HK-2 (cell line): ENCODE measurements at regions not wholly inside any gene's neighbourhood (a gene's known extent, or its start where the extent isn't known, plus 50 kb on each side); places are given as distances from the start of the nearest gene placed in this dataset.

Source experiments
- DNase-seq: peaks from one replicate; pipeline ENCODE4 v3.0.0-alpha.2; 2018; ENCODE audit not compliant: unreplicated experiment

DNA sequence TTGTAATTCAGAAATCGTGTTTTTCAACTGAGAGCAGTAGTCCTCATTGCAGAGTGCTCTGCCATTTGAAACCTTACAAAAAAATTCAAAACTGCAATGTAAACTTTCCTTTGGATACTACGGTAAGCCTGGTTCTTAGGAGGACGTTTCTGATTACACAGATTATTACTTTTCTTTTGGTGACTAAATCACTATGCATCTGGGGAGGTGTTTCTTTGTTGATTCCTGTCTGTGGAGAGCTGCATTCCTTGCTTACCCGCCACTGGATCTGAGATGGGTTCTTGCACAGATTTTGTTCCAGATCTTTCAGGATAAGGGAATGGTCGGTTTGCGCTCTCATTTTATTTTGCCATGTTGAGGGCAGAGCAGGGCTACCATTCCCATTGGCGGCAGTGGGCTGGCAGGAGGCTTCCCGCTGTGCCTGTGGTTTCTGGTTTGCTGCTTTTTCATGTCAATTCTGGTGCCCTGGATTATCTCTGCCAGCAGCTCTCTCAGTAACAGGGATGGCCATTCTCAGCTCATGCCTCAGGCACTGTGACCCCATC is 485.1 kb downstream of the GLRX3 start:
- no peak for DNase-seq

DNA sequence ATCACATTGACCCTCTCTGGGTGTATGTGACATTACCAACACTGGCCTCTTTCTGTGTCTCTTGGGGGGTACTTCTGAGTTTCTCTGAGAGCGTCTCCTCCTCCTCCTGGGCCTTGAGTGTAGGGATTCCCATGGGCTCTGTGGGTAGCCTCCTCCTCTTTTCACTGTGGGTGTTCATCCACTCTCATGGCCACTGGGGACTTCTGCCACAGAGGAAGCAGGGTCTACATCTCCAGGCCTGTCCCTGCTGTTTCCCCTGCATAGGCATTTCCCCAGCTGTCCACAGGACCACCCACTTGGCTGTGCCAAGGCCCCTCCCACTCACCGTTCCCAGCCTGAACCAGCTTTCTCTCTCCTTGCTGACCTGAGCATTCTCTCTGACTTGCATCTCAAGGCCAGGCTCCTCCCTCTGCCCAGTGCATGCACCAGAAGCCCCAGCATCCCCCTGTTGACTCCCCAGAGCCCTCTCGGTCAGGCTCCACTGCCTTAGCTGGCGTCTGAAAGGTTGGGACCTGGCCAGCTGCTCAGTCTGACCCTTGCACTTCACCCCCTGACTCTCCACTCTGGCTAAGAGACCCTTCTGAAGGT is 487.6 kb downstream of the GLRX3 start:
- DNase-seq, result no peak

- DNase-seq, result no peak
Measured at GRCh38 chr10:130627346-130628045, 491.3 kb downstream of the GLRX3 start.

DNA sequence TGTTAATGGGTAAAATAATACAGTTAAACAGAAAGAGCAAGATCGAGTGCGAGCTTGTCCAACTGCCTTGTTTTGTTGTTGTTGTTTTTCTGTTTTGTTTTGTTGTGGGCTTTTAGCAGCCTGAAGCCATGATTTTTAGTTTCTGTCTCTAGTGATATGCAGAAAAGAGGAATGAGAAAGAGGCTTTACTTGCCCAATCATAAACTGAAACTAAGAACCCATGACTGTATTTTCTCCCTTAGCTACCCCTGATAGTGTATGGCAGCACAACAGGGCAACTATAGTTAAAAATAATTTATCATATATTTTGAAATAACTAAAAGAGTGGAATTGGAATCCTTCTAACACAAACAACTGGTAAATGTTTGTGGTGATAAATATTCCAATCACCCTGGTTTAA is 493.9 kb downstream of the GLRX3 start:
- no peak for DNase-seq

- no peak for DNase-seq
Measured at GRCh38 chr10:130631142-130632096, 495.2 kb downstream of the GLRX3 start.

DNA sequence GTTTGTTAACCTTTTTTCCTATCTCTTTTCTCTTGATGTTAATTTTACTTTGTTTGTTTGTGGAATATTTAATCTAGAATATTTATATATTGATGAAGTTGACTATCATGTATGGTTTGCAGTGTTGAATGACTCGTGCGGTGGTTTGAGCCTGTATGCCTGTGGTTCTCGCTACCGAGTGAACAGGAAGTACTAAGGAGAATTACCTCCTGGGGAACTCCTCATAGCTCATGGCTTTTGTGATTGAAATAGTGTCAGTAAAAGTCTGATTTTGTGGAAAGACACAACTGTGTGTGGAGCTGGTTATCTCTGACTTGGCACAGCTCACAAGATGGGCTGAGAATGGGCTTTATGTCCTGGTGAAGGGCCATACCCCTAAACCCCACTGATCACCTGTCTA is 498.6 kb downstream of the GLRX3 start:
- no peak for DNase-seq

GRCh38 chr10:130635528-130635927 is 499.3 kb downstream of the GLRX3 start:
- DNase-seq, result no peak

GRCh38 chr10:130636313-130636930 is 500.2 kb downstream of the GLRX3 start:
- no peak for DNase-seq

DNA sequence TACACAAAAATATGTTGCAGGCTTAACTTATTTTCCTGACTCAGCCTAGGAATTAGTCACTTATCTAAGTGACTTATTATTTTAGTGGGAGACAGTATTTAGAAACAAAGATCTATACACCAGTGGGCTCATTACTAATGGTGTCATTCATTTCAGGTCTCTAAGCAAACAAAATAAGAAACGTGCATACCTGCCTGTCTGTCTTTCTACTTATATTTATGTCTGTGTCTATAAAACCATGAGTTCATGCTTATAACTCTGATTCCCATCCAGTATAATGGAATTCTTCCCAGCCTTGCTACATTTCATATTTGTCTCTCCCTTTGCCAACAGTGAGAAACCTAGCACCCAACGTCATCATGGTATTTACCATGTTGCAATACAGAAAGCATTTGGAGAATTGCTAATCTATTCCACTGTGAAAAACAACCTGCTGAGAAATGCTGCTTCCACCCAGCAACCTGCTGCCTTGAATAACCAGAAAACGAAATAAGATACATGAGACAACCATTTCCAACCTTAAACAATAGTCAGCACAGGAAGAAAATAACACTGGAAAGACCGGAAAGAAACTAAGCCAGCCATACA is 501.0 kb downstream of the GLRX3 start:
- no peak for DNase-seq

- no peak for DNase-seq
Measured at GRCh38 chr10:130638991-130639390, 502.8 kb downstream of the GLRX3 start.

- no peak for DNase-seq
Measured at GRCh38 chr10:130642926-130643325, 506.7 kb downstream of the GLRX3 start.

GRCh38 chr10:130647341-130647740 is 511.1 kb downstream of the GLRX3 start:
- DNase-seq, result no peak

DNA sequence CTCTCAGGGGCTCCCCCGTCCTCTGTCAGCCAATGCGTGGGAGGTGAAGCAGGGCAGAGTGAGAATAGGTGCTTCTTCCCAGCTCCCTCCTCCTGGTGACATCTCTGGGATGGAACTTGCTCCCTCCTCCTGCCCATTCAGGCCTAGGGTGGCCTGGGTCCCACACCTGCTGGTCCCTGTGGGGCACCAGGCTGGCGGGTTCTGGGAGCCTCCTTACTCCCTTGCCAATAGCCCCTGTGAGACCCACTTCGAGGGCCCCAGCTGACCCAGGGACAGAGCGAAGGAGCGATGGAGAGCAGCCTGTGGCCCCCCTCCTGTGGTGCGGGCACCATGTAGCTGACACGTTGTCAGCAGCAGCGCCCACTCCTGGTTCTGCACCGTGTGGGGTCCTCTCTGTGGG is 512.6 kb downstream of the GLRX3 start:
- no peak for DNase-seq

DNA sequence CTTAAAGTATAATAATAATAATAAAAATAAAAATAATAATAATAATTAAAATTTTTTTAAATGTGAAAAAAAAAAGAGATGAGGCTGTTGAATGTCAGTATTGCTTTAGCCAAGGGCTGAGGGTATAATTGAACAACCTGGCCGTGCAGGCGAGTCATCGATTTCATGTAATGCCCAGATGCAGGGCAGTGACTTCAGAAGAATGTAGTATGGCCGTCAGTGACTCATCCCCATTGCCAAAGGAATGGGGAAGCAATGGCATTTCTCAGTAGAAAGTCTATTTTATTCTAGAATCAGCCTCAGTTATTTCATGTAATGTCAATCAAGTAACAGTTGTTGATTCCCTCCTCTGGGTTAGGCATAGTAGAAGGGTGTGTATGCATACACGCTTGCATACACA is 516.4 kb downstream of the GLRX3 start:
- no peak for DNase-seq

DNA sequence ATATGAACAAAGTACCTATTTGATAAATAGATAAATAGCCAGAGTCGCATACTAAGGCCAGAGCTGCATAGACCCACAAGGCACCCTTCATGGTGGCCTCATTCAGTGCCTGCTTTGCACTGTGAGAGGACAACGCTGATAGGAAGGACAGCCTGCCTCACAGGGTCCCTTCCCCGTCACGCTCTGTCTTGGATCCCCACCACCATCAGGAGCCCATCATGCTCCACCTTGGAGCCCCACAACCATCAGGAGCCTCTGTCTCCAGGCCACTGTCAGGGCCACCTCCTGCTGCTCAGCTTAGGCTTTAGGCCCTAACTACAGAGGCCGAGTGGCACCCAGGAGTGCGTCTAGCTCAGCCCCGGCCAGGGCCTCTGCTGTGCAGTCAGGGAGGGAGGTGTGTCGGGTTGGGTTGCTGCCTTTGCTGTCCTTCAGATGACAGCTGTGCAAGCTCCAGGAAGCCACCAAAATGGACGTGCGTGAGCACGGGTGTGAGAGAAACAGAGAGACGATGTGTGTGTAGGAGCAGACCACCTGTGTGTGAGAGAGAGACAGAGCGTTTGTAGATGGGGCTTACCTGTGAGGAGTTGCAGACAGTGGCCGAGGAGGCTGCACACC is 516.9 kb downstream of the GLRX3 start:
- DNase-seq, result no peak

GRCh38 chr10:130654726-130655125 is 518.5 kb downstream of the GLRX3 start:
- no peak for DNase-seq

GRCh38 chr10:130655313-130656186 is 519.4 kb downstream of the GLRX3 start:
- DNase-seq, result no peak

DNA sequence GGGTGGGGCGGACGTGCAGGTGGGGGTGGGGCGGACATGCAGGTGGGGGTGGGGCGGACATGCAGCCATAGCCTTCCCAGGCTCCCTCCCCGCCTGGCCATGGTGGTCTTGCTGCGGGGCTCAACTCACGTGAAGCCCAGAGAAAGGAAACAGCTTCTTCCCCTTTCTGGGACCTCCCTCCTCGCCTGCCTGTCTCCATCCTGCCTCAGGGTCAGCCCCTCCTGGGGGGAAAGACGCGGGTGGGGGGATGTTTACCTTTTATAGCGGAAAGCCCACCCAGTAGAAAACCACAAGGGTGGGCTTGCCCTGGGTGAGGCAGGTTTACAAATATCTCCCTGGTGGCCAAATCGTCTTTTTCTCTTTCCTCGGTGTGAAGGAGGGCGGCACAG is 520.0 kb downstream of the GLRX3 start:
- no peak for DNase-seq

DNA sequence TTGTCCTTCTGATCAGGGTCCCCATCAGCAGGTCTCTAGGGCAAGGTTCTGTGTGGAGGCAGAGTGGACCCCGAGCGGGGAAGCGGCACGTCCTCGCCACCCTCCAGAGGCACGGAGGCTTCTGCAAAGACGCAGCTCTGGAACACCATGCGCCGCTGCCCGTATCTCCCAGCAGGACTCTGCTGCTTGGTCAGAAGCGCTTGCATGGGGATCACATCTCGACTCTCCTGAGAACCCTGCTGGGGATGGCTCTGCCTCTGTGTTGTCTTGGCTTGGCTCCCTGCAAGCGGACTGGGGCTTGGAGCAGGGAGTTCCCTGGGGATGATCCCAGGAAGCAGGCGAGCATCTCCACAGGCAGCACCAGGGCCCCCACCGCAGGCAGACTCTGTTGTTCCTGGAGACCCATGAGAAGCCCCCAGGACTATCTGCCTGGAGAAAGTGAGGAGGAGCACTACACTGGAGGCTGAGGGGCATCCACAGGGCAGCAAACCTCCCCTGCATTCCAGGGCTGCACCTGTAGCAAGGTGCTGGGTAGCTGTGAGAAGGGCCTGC is 520.5 kb downstream of the GLRX3 start:
- no peak for DNase-seq
